ENCODE measurements at regions not wholly inside any gene's neighbourhood (a gene's known extent, or its start where the extent isn't known, plus 50 kb on each side); places are given as distances from the start of the nearest gene placed in this dataset.
"Not testable (repeated sequence)": the region's sequence is repeated elsewhere in the genome, so short reads cannot be mapped to it uniquely, and the experiment has no call there.

DNA sequence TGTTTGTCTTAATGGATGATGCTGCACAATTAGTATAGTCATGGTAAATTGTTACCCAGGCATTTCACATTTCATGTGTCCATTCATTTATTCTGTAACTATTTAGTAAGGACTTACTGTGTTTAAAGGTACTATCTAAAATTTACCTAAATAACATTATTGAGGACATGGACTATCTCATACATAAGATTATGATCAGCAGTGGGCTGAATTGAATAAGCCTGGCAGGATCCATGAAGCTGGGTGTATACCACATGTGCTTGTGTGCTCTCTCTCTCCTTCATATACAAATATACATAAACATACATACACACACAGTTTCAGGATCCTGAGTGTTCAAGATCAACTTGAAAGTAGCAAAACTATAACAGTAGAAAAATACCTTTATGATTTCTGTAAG is 595.4 kb downstream of the EPM2A start:
- intact Hi-C loops (cut with DNase I): no loop called here
- ATAC-seq (no peak), DNase-seq (ENCODE audit: low spot score) (no peak)

DNA sequence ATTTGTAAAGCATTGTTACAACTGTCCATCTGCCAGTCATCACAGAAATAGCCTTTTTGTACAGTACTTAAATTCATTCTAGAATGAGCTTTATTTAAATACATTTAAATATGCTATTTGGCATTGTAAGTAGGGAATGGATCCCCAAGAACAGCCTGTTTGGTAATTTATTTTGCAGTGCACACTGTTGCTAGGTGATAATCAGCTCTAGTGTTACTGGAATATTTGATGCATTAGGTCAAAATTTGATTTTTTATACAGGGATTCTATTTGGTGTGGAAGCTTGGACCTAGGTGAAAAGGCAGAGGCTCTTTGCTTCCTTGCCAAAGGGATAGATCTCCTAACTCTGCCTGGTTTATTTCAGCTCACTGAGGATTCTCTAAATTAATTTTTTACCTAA is 593.7 kb downstream of the EPM2A start:
- DNase-seq (ENCODE audit: low spot score) (no peak), ATAC-seq (no peak)
- intact Hi-C loops (cut with DNase I): no loop called here

DNA sequence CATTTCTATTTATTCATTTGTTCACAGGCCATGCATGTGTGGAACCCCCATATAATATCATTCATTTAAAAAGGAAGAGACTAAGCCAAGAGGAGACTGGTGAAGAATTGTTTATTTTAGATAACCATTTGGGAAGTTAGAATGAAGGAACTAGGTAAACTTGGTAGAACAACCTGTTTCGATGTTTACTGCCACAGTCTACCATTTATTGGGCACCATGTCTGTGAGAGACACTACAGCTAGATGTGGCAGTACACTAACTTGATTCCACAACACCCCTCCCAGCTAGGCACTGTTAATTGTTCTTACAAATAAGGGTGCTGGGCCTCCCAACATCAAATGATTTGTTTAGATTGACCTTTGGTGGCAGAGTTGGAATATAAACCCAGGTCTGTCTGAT is 592.4 kb downstream of the EPM2A start:
- intact Hi-C loops (cut with DNase I): no loop called here
- DNase-seq (ENCODE audit: low spot score) (no peak), ATAC-seq (no peak)

DNA sequence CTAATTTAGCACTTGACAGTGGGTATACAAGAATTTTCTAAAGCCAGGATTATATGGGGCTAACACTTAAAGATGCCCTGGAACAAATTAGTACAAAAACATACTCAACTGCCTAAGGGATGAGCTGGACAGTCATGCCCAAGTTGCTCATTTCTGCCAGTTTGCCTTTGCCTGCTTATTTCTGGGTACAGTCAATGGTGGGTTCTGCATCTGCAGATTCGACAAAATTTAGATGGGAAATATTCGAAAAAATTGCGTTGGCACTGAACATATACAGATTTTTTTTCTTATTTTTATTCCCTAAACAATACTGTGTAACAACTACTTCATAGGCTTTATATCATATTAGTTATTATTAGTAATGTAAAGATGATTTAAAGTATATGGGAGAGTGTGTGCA is 591.9 kb downstream of the EPM2A start:
- intact Hi-C loops (cut with DNase I): no loop called here
- DNase-seq (ENCODE audit: low spot score) (no peak), ATAC-seq (no peak)

DNA sequence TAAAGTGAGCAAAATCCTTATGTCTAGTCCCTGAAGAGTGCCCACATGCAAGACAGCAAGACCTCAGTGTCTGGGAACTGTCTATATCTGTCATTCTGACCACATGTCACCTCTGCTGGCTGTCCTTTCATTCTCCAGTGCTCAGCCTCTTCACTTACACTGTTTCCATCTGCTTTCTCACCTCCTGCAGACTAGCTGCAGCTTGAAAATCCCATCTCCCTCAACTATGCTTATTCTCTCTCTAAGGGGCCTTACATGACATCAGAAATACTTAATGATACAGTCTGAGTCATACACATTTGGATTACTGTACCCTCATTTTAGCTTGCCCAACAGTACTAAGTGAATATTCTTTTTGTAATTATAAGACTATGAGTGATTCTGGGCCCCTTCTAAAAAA is 587.8 kb downstream of the EPM2A start:
- intact Hi-C loops (cut with DNase I): no loop called here
- ATAC-seq: no peak
- no peak for DNase-seq (ENCODE audit: low spot score)

DNA sequence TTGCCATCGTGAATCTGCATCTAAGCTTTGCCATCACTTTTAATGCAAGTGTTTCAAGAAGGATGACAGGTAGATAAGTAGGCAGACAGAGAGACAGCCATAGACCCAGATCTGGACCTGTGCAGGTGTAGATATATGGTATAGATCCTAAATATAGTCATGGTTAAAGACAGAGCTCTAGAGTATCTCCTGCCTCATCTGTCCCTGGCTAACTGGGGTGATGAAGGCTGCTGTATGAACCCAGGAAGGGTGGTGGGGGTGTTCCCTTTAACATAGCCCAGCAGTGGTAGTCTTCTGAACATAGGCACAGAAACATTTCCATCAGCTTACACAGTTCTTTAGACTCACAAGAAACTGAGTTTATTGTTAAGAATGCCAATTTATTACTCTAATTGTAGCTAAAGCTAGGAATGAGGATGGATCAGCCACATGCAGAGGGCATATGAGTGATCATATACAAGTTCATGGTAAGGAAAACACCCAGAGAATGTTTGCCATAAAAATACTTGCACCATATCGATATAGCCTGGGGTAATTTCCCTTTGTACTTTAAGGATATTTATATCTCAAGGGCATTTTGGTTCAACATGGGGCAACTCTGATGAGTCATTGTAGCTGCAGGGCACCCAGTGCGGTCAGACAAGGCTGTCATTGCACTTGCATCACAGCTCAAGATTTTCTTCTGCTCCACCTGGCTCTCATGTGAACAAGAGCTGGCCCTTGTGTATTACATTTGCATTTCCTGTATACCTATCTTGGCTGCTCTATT is 587.2 kb downstream of the EPM2A start:
- ATAC-seq (no peak), DNase-seq (ENCODE audit: low spot score) (no peak)
- intact Hi-C loops (cut with DNase I): no loop called here

DNA sequence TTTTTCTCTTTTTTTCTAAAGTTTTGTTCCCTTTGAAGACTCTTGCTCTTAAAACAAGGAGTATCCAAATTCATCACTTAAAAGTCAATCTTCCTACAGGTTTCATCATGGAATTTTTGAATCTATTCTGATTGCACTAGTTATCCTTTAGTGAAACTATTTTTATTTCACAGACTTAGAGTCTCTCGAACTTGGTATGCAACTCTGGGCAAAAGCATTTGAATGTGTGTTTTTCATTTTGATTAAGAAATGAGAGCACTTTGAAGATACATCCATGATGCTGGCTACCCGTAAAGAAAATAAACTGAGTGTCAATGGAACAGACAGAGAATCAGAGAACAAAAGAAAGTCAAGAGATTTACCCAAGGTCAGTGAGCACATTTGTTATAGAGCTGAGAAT is 586.5 kb downstream of the EPM2A start:
- ATAC-seq (no peak), DNase-seq (ENCODE audit: low spot score) (no peak)
- intact Hi-C loops (cut with DNase I): no loop called here

DNA sequence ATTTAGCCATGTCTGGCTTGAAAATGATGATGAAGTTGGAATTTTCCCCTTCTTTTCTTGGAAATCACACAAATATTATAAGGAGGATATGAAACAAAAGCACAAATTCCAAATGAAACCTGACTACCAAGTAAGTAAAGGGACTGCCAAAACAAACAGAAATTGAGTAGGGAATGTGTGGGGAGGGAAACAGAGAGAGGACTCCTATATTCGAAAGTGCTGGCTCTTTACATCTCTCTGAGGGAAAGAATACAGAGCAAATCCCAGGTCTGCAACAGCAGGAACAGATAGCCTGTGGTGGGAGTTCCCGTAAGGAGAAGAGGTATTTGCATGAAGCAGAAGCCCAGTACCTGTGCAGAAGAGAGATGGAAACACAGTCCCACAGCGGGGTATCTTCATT is 583.7 kb downstream of the EPM2A start:
- intact Hi-C loops (cut with DNase I): no loop called here
- DNase-seq (ENCODE audit: low spot score) (no peak), ATAC-seq (no peak)

DNA sequence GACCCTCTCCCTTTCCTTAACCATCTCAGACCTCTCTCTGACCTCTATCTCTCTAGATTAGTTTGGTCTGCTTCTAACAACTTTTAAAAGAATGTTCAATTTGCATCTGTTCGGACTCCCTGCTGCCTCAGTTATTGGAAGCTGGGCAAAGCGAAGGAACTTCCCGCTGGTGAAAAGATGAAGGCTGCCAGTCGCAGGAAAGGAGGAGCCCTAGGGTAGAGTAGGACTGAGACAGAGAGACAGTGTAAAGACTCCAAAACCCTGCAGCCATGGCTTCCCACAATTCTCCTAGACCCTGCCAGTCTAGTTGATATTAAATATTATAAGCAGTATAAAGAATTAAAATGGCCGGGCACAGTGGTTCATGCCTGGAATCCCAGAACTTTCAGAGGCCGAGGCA is 581.8 kb downstream of the EPM2A start:
- intact Hi-C loops (cut with DNase I): no loop called here
- DNase-seq (ENCODE audit: low spot score) (no peak), ATAC-seq (no peak)

DNA sequence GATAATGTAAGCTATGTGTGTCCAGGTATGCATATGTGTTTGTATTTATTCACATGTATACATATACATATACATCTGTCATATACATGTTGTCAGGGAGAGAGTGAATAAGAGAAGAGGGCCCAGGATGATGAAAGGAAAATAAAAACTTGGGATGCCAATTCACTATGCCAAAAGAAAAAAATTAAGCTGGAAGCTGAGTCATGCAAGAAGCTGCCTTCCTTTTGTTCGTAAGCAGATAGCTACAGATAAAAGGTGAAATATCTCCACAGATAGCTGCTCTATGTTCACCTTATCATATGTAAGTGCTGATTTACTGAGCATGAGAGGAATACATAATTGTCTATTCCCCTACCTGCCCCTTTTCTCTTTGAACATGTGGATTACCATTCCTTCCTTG is 579.9 kb downstream of the EPM2A start:
- ATAC-seq (no peak), DNase-seq (ENCODE audit: low spot score) (no peak)
- intact Hi-C loops (cut with DNase I): no loop called here

DNA sequence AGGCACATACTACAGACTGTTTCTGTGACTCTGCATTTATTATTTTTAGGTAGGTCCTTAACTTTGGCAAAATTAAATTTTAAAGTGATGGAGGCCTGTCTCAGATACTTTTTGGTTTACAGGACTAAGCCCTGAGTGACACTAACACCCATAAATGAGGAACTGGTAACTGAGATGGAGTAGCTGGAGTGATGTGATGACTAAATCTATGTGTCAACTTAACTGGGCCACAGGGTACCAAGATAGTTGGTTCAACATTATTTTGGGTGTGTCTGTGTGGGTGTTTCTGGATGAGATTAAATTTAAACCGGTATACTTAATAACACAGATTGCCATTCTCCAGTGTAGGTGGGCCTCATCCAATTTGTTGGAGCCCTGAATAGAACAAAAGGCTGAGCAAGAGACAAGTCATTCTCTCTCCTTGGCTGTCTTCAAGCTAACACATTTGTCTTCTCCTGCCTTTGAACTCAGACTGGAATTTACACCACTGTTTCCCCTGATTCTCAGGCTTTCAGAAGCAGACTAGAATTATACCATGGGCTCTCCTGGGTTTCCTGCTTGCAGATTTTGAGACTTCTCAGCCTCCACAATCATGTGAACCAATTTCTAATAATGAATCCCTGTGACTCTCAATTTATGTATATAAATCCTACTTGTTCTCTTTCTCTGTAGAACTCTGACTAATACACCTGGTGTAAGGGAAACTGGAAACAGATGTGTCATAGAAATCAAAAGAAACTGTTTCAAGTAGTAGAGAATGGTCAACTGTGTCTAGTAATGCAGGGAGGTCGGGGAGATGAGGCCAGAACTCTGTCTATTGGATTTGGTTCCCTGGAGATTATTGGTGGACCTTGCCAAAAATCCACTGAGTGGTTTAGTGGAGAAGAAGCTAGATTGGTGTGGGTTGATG is 579.2 kb downstream of the EPM2A start:
- no peak for ATAC-seq
- no peak for DNase-seq (ENCODE audit: low spot score)
- intact Hi-C loops (cut with DNase I): no loop called here

DNA sequence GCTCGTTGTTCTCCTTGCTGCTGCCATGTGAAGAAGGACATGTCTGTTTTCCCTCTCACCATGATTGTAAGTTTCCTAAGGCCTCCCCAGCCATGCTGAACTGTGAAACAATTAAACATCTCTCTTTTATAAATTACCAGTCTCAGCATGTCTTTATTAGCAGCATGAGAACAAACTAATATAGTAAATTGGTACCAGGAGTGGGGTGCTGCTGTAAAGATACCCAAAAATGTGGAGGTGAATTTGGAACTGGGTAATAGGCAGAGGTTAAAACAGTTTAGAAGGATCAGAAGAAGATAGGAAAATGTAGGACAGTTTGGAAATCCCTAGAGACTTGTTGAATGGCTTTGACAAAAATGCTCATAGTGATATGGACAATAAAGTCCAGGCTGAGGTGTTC is 576.7 kb downstream of the EPM2A start:
- DNase-seq (ENCODE audit: low spot score); intact Hi-C loops (cut with DNase I); ATAC-seq: not testable (repeated sequence)

DNA sequence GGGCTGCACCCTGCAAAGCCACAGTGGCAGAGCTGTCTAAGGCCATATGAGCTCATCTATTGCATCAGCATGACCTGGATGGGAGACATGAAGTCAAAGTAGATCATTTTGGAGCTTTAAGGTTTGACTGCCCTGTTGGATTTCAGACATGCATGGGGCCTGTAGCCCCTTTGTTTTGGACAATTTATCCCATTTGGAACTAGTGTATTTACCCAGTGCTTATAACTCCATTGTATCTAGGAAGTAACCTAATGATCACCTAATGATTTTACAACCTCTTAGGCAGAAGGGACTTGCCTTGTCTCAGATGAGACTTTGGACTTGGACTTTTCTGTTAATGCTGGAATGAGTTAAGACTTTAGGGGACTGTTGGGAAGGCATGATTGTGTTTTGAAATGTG is 575.4 kb downstream of the EPM2A start:
- ATAC-seq (no peak), DNase-seq (ENCODE audit: low spot score) (no peak)
- intact Hi-C loops (cut with DNase I): no loop called here

DNA sequence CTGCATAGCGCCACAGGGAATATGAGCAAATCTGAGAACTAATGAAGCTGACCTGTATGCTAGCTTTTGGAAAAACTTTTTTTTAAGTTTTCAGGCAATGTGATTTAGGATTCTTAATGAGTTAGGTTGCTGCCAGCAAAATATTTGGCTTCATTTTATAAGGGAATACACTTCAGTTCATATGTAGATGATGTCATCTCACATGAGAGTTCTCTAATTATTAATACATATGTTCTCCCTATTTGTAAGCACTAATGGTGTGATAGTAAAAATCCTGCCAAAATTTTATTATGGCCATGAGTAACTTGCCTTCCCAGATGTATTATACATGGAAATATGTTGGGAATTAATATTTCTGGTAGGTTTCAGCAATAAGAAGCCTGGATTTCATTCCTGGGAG is 573.8 kb downstream of the EPM2A start:
- DNase-seq (ENCODE audit: low spot score): no peak
- no peak for ATAC-seq
- intact Hi-C loops (cut with DNase I): no loop called here

DNA sequence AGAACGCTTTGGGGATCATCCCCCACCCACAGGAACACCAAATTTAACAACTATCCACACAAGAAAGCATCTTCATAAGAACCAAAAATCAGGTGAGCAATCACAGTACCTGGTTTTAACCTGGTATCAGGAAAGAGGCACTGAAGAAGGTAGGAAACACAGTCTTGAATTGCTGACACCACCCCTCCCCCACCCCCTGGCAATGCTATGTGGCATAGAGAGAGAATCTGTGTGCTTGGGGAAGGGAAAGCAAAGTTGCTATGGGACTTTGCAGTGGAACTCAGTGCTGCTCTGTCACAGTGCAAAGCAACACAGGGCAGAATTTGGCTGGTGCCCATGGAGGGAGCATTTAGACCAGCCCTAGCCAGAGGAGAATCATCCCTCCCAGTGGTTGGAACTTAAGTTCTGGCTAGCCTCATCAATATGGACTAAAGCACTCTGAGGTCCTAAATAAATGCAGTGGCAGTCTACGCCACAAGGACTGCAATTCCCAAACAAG is 565.5 kb downstream of the EPM2A start:
- intact Hi-C loops (cut with DNase I): no loop called here
- ATAC-seq (no peak), DNase-seq (ENCODE audit: low spot score) (no peak)

DNA sequence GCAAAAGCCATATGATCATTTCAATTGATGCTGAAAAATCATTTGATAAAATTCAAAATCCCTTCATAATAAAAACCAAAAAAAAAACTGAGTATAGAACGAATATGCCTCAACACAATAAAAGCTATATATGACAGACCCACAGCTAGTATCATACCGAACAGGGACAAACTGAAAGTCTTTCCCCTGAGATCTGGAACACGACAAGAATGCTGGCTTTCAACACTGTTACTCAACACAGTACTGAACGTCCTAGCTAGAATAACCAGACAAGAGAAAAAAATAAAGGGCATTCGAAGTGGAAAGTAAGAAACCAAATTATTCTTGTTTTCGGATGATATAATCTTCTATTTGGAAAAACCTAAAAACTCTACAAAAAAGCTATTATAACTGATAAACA is 559.9 kb downstream of the EPM2A start:
- ATAC-seq (no peak), DNase-seq (ENCODE audit: low spot score) (no peak)
- intact Hi-C loops (cut with DNase I): no loop called here

DNA sequence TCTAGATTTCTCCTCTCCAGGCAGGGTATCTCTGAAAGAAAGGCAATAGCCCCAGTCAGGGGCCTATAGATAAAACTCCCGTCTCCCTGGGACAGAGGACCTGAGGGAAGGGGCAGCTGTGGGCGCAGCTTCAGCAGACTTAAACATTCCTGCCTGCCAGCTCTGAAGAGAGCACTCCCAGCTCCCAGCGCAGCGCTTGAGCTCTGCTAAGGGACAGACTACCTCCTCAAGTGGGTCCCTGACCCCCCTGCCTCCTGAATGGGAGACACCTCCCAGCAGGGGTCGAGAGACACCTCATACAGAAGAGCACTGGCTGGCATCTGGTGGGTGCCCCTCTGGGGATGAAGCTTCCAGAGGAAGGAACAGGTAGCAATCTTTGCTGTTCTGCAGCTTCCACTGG is 556.9 kb downstream of the EPM2A start:
- ATAC-seq (no peak), DNase-seq (ENCODE audit: low spot score) (no peak)
- intact Hi-C loops (cut with DNase I): no loop called here

DNA sequence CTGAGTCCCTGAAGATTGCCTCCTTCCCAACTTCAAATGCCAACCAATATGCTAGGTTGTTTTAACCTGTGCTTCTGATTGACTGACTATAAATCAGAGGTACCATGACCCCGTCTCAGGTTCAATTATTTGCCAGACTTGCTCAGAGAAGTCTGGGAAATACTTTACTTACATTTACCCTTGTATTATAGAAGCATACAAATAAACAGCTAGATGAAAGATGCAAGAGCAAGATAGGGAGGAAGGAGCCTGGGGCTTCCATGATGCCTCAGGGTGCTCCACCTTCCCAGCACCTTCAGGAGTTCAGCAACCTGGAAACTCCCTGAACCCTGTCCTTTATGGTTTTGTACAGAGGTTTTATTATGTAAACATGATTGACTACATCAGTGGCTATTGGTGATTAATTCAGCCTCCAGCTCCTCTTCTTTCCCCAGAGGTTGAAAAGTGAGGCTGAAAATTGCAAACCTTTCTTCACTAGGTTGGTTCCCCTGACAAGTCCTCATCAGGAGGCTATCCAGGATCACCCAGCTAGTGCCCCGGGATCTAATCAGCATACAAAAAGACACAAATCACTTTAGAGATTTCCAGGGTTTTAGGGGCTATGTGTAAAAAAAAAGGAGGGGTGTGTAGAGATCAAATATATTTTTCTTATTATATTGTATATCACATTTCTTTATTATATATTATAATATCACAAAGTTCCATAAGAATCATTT is 547.7 kb downstream of the EPM2A start:
- intact Hi-C loops (cut with DNase I): no loop called here
- ATAC-seq (no peak), DNase-seq (ENCODE audit: low spot score) (no peak)

DNA sequence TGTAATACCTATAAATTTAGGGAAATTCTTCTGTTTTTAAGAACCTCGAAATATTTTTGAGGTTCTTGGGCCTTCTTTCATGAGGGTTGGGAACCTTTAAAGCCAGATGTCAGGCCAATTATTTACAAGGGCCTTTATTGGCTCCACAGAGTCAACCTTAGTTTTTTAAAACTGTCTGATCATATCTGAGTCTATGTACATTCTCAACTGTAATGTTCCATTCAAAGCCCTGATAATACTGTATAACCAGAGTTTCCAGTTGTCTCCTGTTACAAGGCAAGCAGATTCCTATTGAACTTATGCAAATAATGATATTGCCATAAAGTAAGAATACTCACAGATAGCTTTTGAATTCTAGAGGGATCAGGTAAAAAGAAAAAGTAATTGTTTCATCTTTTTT is 545.5 kb downstream of the EPM2A start:
- intact Hi-C loops (cut with DNase I): no loop called here
- DNase-seq (ENCODE audit: low spot score): no peak
- ATAC-seq: no peak

DNA sequence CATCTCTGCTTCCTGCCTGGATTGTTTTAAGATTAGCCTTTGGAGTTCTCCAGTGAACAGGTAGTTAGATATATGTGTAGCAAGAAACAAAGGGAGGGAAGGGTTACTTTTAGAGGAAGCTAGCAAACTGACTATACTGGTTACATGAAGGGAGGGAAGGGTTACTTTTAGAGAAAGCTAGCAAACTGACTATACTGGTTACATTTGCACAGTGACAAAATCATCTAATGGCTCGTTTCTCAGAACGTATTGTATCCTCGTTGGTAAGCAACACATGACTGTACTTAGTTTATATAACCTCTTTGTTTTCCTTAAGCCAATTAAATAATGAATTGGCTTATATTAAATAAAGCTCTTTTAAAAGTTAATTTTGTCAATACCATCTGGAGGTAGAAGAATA is 540.9 kb downstream of the EPM2A start:
- no peak for ATAC-seq
- intact Hi-C loops (cut with DNase I): no loop called here
- DNase-seq (ENCODE audit: low spot score): no peak

Data from sciatic nerve (tissue), 2 donors.